B cell (primary cell): ENCODE measurements at regions not wholly inside any gene's neighbourhood (a gene's known extent, or its start where the extent isn't known, plus 50 kb on each side); places are given as distances from the start of the nearest gene placed in this dataset.

Experiments
- ATAC-seq: fragments of 200-7000 bp; cut with Tn5 transposase; one replicate; pipeline ENCODE4 v1.10.0; 2021; ENCODE audit warnings: low read depth, mild to moderate bottlenecking, moderate number of reproducible peaks, moderate library complexity
- CTCF ChIA-PET: fragments of 350-600 bp; sonication (Branson Sonifier 250); formaldehyde crosslinking; loops from one replicate; lab custom pipeline; 2021; ENCODE audit warnings: antibody characterized with exemption, inconsistent platforms; lab: Charles Lee
- POLR2A ChIA-PET: fragments of 350-600 bp; sonication (Branson Sonifier 250); formaldehyde crosslinking; loops from one replicate; lab custom pipeline; 2021; ENCODE audit warnings: antibody characterized with exemption; lab: Charles Lee
- DNase-seq: peaks from one replicate; pipeline ENCODE4 v3.0.0; 2013
- H2AFZ ChIP-seq: 2 replicates; pipeline ENCODE4 v1.6.1; 2012; ENCODE audit warnings: mild to moderate bottlenecking, low read depth, low read length; ENCODE audit not compliant: insufficient read depth, poor library complexity, severe bottlenecking
- H3K27ac ChIP-seq, 2 donors: 1 replicate in 1 of 2; 2 replicates in 1 of 2; pipeline ENCODE4 v1.5.1; 2012 to 2013; ENCODE audit warnings: low read length in 2 of 2, mild to moderate bottlenecking in 2 of 2, moderate library complexity in 1 of 2
- H3K27me3 ChIP-seq, 4 experiments: fragments of 200-600 bp in 1 of 4; sonication (generic) in 1 of 4; replicated peaks in 1 of 4; 1 replicate in 2 of 4; 2 replicates in 2 of 4; pipeline versions ENCODE4 v1.6.1 to v1.7.0; 2013 to 2016; ENCODE audit warnings: low read length in 3 of 4, mild to moderate bottlenecking in 2 of 4, mixed read lengths in 1 of 4, moderate library complexity in 1 of 4; ENCODE audit not compliant: insufficient read depth in 4 of 4, control insufficient read depth in 3 of 4; ENCODE audit errors: control extremely low read depth in 1 of 4
- H3K36me3 ChIP-seq, 2 experiments: replicated peaks in 1 of 2; 1 replicate in 1 of 2; 2 replicates in 1 of 2; pipeline versions ENCODE4 v1.6.1 to v1.7.1; 2013; ENCODE audit warnings: low read length in 1 of 2; ENCODE audit not compliant: insufficient read depth in 2 of 2, control insufficient read depth in 1 of 2; ENCODE audit errors: control extremely low read depth in 1 of 2, extremely low read depth in 1 of 2
- H3K4me1 ChIP-seq, 2 donors: fragments of 200-600 bp in 1 of 2; sonication (generic) in 1 of 2; 1 replicate in 1 of 2; 2 replicates in 1 of 2; pipeline versions ENCODE4 v1.5.1 to v1.6.1; 2013 to 2017; ENCODE audit warnings: low read length in 2 of 2; ENCODE audit not compliant: control insufficient read depth in 2 of 2, insufficient read depth in 2 of 2
- H3K4me2 ChIP-seq: replicated peaks from 2 replicates; pipeline ENCODE3; 2012; ENCODE audit warnings: mild to moderate bottlenecking, low read depth, low read length; ENCODE audit not compliant: poor library complexity, severe bottlenecking
- H3K4me3 ChIP-seq, 5 experiments: fragments of 200-600 bp in 1 of 5; sonication (generic) in 1 of 5; 1 replicate in 3 of 5; 2 replicates in 2 of 5; pipeline versions ENCODE4 v1.5.1 to v1.7.0; 2011 to 2016; ENCODE audit warnings: low read length in 4 of 5, mild to moderate bottlenecking in 4 of 5, low read depth in 2 of 5, control low read depth in 1 of 5, moderate library complexity in 1 of 5; ENCODE audit not compliant: insufficient read depth in 1 of 5; ENCODE audit errors: control extremely low read depth in 1 of 5, extremely low read depth in 1 of 5
- H3K79me2 ChIP-seq: fragments of 200-600 bp; sonication (generic); one replicate; pipeline ENCODE4 v1.6.0; 2016; ENCODE audit warnings: low read length; ENCODE audit not compliant: control insufficient read depth, insufficient read depth
- H3K9ac ChIP-seq: fragments of 200-600 bp; sonication (generic); 2 replicates; pipeline ENCODE4 v1.6.1; 2017; ENCODE audit warnings: mild to moderate bottlenecking, low read length, moderate library complexity
- H3K9me3 ChIP-seq, 3 donors: one replicate each; pipeline versions ENCODE4 v1.6.1 to v1.7.1; 2013; ENCODE audit warnings: low read length in 2 of 3; ENCODE audit not compliant: control insufficient read depth in 2 of 3, insufficient read depth in 1 of 3; ENCODE audit errors: control extremely low read depth in 1 of 3
- H4K20me1 ChIP-seq: 2 replicates; pipeline ENCODE4 v1.6.0; 2012; ENCODE audit warnings: mild to moderate bottlenecking, low read length; ENCODE audit not compliant: insufficient read depth, control insufficient read depth, poor library complexity, severe bottlenecking
- H3K27ac Mint-ChIP-seq: one replicate; pipeline ENCODE4 v1.8.0; 2021; ENCODE audit warnings: mixed read lengths
- H3K27me3 Mint-ChIP-seq: one replicate; pipeline ENCODE4 v1.8.0; 2021; ENCODE audit warnings: mixed read lengths
- H3K4me1 Mint-ChIP-seq: one replicate; pipeline ENCODE4 v1.8.0; 2021; ENCODE audit warnings: mixed read lengths
- H3K4me3 Mint-ChIP-seq: one replicate; pipeline ENCODE4 v1.8.0; 2021; ENCODE audit warnings: mixed read lengths
- H3K9me3 Mint-ChIP-seq: one replicate; pipeline ENCODE4 v1.8.0; 2022; ENCODE audit warnings: mixed read lengths; ENCODE audit not compliant: insufficient read depth
- EZH2 ChIP-seq: IDR thresholded peaks from 2 replicates; pipeline ENCODE4 v1.6.1; 2012; ENCODE audit warnings: borderline replicate concordance, low read depth, mild to moderate bottlenecking, moderate library complexity, low read length; ENCODE audit not compliant: insufficient read depth, poor library complexity, severe bottlenecking
- WGBS: methylation state at CpG from one replicate; pipeline ENCODE4 v1.1.5; 2013; ENCODE audit warnings: missing lambda C conversion rate; ENCODE audit not compliant: insufficient coverage; 5-methylcytosine and 5-hydroxymethylcytosine counted together
- intact Hi-C: fragments of 100-400 bp; cut with micrococcal nuclease; formaldehyde crosslinking; loops from one replicate; pipeline ENCODE4 v1.10.0; 2022
- TF ChIP-seq, protein P1 (sequence below): fragments of 200-600 bp; IDR thresholded peaks from one replicate; pipeline ENCODE4 v1.8.0; 2022; ENCODE audit warnings: antibody characterized with exemption, mild to moderate bottlenecking

DNA sequence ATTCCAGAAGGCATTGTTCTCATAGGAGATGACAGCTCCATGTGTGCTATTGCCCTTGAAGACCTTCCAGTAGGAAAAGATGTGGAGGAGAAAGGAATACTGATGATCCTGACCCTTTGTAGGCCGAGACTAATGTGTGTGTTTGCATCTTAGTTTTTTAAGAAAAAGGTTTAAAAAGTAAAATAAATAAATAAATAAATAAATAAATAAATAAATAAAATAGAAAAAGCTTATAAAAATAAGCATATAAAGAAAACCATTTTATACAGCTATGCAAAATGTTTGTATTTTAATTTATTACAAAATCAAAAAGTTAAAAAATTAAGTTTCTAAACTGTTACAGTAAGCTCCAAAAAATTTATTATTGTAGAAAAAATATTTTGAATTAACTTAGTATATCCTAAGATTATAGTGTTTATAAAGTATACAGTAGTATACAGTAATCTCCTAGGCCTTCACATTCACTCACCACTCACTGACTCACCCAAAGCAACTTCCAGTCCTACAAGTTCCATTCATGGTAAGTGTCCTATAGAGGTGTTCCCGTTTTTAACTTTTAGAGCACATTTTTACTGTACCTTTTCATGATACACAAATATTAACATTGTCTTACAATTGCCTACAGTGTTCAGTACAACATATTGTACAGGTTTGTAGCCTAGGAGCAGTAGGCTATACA is 435.2 kb upstream of the SEMA3A start:
- ChIA-PET POLR2A (no interaction called here), CTCF (no interaction called here)
- Histone ChIP-seq H3K79me2 (no peaks in the 10 kb centered on the region), H3K27ac (no peak overlapping the region), H3K36me3 (no peaks in the 10 kb centered on the region), H2AFZ (no peak overlapping the region), H3K4me1 (no peaks in the 10 kb centered on the region), H3K27me3 (no peaks in the 10 kb centered on the region), H3K9me3 (peaks cover 0 to 7% (median 0%) of the 10 kb centered on the region in 3 donors), H3K4me2 (no peak overlapping the region), H3K9ac (no peak overlapping the region), H3K4me3 (no peak overlapping the region), H4K20me1 (no peaks in the 10 kb centered on the region)
- intact Hi-C loops, result no loop called here
- H3K27ac Mint-ChIP-seq, result no peak overlapping the region
- TF ChIP-seq, protein P1, sequence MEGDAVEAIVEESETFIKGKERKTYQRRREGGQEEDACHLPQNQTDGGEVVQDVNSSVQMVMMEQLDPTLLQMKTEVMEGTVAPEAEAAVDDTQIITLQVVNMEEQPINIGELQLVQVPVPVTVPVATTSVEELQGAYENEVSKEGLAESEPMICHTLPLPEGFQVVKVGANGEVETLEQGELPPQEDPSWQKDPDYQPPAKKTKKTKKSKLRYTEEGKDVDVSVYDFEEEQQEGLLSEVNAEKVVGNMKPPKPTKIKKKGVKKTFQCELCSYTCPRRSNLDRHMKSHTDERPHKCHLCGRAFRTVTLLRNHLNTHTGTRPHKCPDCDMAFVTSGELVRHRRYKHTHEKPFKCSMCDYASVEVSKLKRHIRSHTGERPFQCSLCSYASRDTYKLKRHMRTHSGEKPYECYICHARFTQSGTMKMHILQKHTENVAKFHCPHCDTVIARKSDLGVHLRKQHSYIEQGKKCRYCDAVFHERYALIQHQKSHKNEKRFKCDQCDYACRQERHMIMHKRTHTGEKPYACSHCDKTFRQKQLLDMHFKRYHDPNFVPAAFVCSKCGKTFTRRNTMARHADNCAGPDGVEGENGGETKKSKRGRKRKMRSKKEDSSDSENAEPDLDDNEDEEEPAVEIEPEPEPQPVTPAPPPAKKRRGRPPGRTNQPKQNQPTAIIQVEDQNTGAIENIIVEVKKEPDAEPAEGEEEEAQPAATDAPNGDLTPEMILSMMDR, result no peak
- no peak for TF ChIP-seq EZH2
- H3K4me1 Mint-ChIP-seq, result no peaks in the 10 kb centered on the region
- H3K4me3 Mint-ChIP-seq, result no peak overlapping the region
- no peak for ATAC-seq
- no peaks in the 10 kb centered on the region for H3K27me3 Mint-ChIP-seq
- no CpG with 5 or more reads among the region's 2 CpGs for WGBS
- H3K9me3 Mint-ChIP-seq, result peaks cover 11% of the 10 kb centered on the region
- DNase-seq, result no peak

DNA sequence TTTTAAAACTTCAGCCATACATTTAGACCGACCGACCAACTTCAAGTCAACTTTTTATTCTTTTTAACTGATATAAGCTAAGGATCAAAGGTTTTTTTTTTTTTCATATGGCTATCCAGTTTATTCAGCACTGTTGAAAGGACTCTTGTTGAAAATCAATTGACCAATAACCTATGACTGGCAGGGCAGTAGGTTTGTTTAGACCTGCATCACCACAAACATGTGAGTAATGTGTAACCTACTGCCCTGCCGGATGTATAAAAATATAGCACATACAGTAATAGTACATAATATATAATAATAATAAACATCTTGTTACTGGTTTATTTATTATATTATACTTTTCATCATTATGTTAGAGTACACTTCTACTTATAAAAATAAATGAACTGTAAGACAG is 434.6 kb upstream of the SEMA3A start:
- H3K4me1 ChIP-seq, result no peaks in the 10 kb centered on the region
- WGBS, result no CpG with 5 or more reads among the region's 3 CpGs

More for the DNA sequence above, 434.6 kb upstream of the SEMA3A start:
- H3K9me3 ChIP-seq, result peaks cover 0 to 7% (median 0%) of the 10 kb centered on the region in 3 donors
- intact Hi-C loops, result no loop called here
- no peak overlapping the region for H3K9ac ChIP-seq
- Mint-ChIP-seq H3K4me1 (no peaks in the 10 kb centered on the region), H3K4me3 (no peak overlapping the region), H3K9me3 (peaks cover 11% of the 10 kb centered on the region), H3K27me3 (no peaks in the 10 kb centered on the region), H3K27ac (no peak overlapping the region)
- ATAC-seq (no peak), DNase-seq (no peak)
- H3K36me3 ChIP-seq, result no peaks in the 10 kb centered on the region
- H3K4me2 ChIP-seq, result no peak overlapping the region
- no peaks in the 10 kb centered on the region for H3K27me3 ChIP-seq
- H4K20me1 ChIP-seq, result no peaks in the 10 kb centered on the region
- H3K79me2 ChIP-seq, result no peaks in the 10 kb centered on the region
- POLR2A ChIA-PET, result no interaction called here
- no peak for TF ChIP-seq EZH2
- TF ChIP-seq, protein P1, result no peak
- H3K27ac ChIP-seq, result no peak overlapping the region
- CTCF ChIA-PET, result no interaction called here
- H3K4me3 ChIP-seq, result no peak overlapping the region
- no peak overlapping the region for H2AFZ ChIP-seq
